Lower leg skin (tissue), 4 donors: ENCODE measurements at regions not wholly inside any gene's neighbourhood (a gene's known extent, or its start where the extent isn't known, plus 50 kb on each side); places are given as distances from the start of the nearest gene placed in this dataset.

ENCODE experiments used
- DNase-seq, 2 donors: peaks; one replicate each; pipeline ENCODE4 v3.0.0-alpha.2; 2019; ENCODE audit warnings: low spot score in 2 of 2
- H3K4me3 ChIP-seq: fragments of 200-600 bp; sonication (generic); 2 replicates; pipeline ENCODE4 v1.5.1; 2017; ENCODE audit warnings: mild to moderate bottlenecking, low read depth; ENCODE audit not compliant: poor library complexity, severe bottlenecking
- POLR2A ChIP-seq, 2 donors: fragments of 450-650 bp; IDR thresholded peaks; one replicate each; pipeline ENCODE4 v1.6.1; 2016 to 2017; ENCODE audit warnings: antibody characterized with exemption in 2 of 2, mild to moderate bottlenecking in 1 of 2, moderate library complexity in 1 of 2
- WGBS, 2 donors: methylation state at CpG; one replicate each; pipeline ENCODE4 v1.1.5; 2018; 5-methylcytosine and 5-hydroxymethylcytosine counted together
- intact Hi-C: fragments of 100-400 bp; cut with DNase I; formaldehyde crosslinking; loops from one replicate; pipeline ENCODE4 v1.15.0; 2023; ENCODE audit warnings: low total_unique reads
- TF ChIP-seq, protein P1 (sequence below), 3 donors: fragments of 450-650 bp; IDR thresholded peaks; one replicate each; pipeline ENCODE4 v1.5.1; 2016; ENCODE audit warnings: antibody characterized with exemption in 3 of 3, mild to moderate bottlenecking in 3 of 3, moderate library complexity in 2 of 3

DNA sequence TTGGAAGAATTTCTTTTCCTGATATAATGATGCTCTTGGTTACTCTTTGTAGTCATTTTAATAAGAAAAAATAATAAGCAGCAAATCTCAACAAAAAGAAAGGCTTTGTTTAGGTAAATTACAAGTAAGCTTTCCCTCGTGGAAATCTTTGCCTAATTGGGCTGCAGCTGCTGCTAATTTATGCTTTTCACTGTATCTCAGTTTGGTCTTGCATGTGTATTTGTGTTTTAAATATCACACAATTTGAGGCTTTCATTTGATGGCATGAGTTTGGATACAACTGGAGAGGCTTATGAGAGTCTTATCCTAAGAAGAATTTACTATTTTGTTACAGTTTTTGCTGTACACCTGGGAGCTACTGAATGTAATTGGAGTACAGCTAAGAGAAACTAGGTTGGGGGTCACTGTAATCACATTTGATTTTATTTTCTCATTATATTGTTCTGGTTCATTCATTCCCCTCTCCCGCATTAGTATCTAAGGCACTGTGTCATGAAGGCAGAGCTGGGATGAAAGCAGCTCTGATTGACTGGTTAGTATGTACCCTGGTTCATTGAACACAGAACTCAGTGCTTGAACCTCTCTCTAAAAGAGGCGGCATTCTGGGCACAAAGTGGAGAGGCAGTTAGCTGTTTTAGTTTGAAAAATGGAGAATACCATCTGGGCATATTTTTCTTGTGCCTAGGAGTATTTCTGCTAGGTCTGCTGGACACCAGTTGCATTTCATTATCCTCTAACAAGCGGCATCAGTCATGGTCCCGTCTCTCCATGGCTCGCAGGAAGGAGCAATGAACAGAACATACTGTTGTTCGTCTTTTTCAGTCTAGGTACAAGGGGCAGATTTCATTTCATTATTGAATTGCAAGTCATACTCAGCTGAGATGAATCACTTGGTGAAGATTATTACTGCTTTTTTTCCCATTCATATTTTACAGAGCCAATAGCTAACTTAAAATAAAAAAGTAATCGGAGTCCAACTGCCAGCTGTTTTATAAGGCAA is 118.0 kb upstream of the TMEM260 start:
- TF ChIP-seq, protein P1, sequence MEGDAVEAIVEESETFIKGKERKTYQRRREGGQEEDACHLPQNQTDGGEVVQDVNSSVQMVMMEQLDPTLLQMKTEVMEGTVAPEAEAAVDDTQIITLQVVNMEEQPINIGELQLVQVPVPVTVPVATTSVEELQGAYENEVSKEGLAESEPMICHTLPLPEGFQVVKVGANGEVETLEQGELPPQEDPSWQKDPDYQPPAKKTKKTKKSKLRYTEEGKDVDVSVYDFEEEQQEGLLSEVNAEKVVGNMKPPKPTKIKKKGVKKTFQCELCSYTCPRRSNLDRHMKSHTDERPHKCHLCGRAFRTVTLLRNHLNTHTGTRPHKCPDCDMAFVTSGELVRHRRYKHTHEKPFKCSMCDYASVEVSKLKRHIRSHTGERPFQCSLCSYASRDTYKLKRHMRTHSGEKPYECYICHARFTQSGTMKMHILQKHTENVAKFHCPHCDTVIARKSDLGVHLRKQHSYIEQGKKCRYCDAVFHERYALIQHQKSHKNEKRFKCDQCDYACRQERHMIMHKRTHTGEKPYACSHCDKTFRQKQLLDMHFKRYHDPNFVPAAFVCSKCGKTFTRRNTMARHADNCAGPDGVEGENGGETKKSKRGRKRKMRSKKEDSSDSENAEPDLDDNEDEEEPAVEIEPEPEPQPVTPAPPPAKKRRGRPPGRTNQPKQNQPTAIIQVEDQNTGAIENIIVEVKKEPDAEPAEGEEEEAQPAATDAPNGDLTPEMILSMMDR (IDR thresholded peaks at IDR 0.05) = no peak
- no peak for TF ChIP-seq POLR2A (IDR thresholded peaks at IDR 0.05)
- intact Hi-C loops = no loop called here
- 74 to 76% methylated on average over 8 of the region's 8 CpGs for WGBS, 2 donors

GRCh38 chr14:56463271-56463890 is 116.2 kb upstream of the TMEM260 start:
- TF ChIP-seq POLR2A (IDR thresholded peaks at IDR 0.05) = no peak
- TF ChIP-seq, protein P1 (IDR thresholded peaks at IDR 0.05) = no peak
- no peak overlapping the region for H3K4me3 ChIP-seq
- no peak for DNase-seq
- 59 to 70% methylated on average over 3 of the region's 3 CpGs for WGBS, 2 donors
- intact Hi-C loops = no loop called here

More for the DNA sequence above, 118.0 kb upstream of the TMEM260 start:
- H3K4me3 ChIP-seq = no peak overlapping the region
- no peak for DNase-seq

- 90 to 93% methylated on average over 7 to 8 of the region's 8 CpGs for WGBS, 2 donors
- H3K4me3 ChIP-seq = no peak overlapping the region
- TF ChIP-seq POLR2A (IDR thresholded peaks at IDR 0.05) = no peak
- DNase-seq = no peak
- intact Hi-C loops = loop anchor here (10.0 kb wide), 2 partner anchors 766 to 1036 kb away; no protein-coding TSS in a partner anchor
These were observed 108.5 kb upstream of the TMEM260 start for GRCh38 chr14:56471056-56471455.

DNA sequence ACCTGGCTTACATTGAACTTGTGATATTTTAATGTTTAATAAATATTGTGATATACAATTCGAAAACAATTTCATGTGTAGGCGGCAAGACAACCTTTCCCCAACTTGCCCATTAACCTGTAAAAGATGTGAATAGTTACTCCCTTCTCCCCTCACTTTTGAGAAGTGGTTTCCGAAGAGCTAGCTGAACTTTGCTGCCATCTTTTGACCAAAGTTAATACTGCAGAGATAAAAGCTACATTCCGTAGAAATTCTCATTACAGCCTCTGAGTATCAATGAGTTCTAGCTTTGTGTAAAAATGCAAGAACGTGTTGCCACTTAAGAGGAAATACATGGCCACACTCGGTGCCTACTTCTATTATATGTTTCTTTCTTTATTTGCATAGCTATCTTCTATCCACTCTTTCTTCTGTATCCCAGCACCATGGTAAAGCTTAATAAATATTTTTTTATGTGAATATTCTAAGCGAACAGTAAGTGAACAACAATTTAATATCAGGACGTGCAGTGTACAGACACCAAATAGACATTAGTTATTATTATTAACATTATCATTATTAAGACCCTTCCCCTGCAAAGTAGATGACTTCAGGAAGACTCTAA is 105.1 kb upstream of the TMEM260 start:
- no peak overlapping the region for H3K4me3 ChIP-seq
- intact Hi-C loops = loop anchor here (10.0 kb wide), 2 partner anchors 770 to 1040 kb away; no protein-coding TSS in a partner anchor
- TF ChIP-seq POLR2A (IDR thresholded peaks at IDR 0.05) = no peak
- TF ChIP-seq, protein P1 (IDR thresholded peaks at IDR 0.05) = no peak
- 17 to 18% methylated on average over 8 of the region's 8 CpGs for WGBS, 2 donors
- DNase-seq = no peak

DNA sequence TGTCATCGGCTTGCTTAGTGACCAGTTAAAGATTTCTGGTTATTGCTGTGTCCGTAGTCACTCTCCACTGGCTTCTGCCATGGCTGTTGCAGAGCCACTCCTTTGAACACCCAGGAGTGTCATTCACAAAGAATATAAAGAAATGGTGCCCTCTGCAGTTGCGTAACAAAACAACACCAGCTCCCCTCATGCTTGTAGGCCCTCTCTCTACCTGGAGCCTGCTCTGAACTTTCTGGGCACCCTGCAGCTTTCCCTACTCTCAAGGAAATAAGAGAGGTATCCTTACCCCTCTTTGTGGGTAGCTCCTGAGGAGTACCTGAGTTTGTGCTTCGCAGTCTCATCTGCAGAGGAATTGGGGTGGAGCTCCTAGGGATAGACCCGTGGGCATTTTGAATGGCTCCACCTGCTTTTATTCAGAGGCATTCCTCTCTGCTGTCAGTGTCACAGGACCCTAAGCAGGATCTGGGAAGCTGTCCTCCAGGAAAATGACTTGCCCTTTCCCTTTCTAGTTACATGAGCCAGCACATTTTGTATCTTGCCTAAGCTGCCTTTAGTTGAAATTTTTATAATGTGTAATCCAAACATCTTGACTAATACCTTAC is 97.2 kb upstream of the TMEM260 start:
- TF ChIP-seq, protein P1 (IDR thresholded peaks at IDR 0.05) = no peak
- no peak for TF ChIP-seq POLR2A (IDR thresholded peaks at IDR 0.05)
- intact Hi-C loops = no loop called here
- no peak for DNase-seq
- H3K4me3 ChIP-seq = no peak overlapping the region
- WGBS, 2 donors = 60 to 75% methylated on average over 5 of the region's 5 CpGs
